ENCODE measurements at regions not wholly inside any gene's neighbourhood (a gene's known extent, or its start where the extent isn't known, plus 50 kb on each side); places are given as distances from the start of the nearest gene placed in this dataset.

GRCh38 chr5:117414926-117415325 lies 840.3 kb upstream of the SEMA6A start:
- Histone ChIP-seq H2AFZ (ENCODE audit: low read depth, low read length) (peak overlapping the region; percentile 18), H3K4me2 (ENCODE audit: insufficient read depth, low read length) (no peak overlapping the region), H3K9me1 (replicated peaks; ENCODE audit: control insufficient read depth, extremely low read depth, insufficient read depth, low read length) (no peaks in the 10 kb centered on the region), H3K4me3 (replicated peaks in 1 of 3; ENCODE audit: insufficient read depth in 1 of 3, low read depth in 1 of 3, low read length in 3 of 3) (no peak overlapping the region), H3K9me3 (replicated peaks; ENCODE audit: control insufficient read depth, insufficient read depth, low read length) (no peaks in the 10 kb centered on the region), H3K36me3 (ENCODE audit: control insufficient read depth in 2 of 2, extremely low read depth in 1 of 2, insufficient read depth in 2 of 2, low read length in 2 of 2) (no peaks in the 10 kb centered on the region), H3K4me1 (ENCODE audit: control insufficient read depth, extremely low read depth, insufficient read depth, low read length) (no peaks in the 10 kb centered on the region), H3K27ac (ENCODE audit: insufficient read depth, low read depth, low read length) (no peak overlapping the region), H3K27me3 (ENCODE audit: control insufficient read depth in 2 of 2, insufficient read depth in 2 of 2, low read length in 2 of 2) (no peaks in the 10 kb centered on the region), H3K79me2 (ENCODE audit: control insufficient read depth, insufficient read depth, low read length) (no peaks in the 10 kb centered on the region), H4K20me1 (replicated peaks; ENCODE audit: control insufficient read depth, extremely low read depth, insufficient read depth, low read length) (no peaks in the 10 kb centered on the region), H3K9ac (replicated peaks; ENCODE audit: extremely low read depth, insufficient read depth, low read length) (no peak overlapping the region)
- dilution Hi-C loops (cut with MboI; ENCODE audit: extremely low pct_ligation_motif_present, low sequenced_read_pairs) = no loop called here
- BruUV-seq (replicated peaks) = no TSS peak
- POLR2A ChIA-PET = no interaction called here
- CTCF ChIA-PET = no interaction called here
- intact Hi-C loops (cut with micrococcal nuclease) = no loop called here
- FAIRE-seq (peak; percentile 18), DNase-seq (ENCODE audit: low read depth, low spot score) (no peak)
- TF ChIP-seq MAX (IDR thresholded peaks at IDR 0.05; ENCODE audit: insufficient read depth, insufficient read length) (no peak), CTCF (IDR thresholded peaks at IDR 0.05; ENCODE audit: extremely low read depth in 1 of 2, insufficient read depth in 1 of 2, low read depth in 1 of 2, low read length in 2 of 2) (no peak), POLR2AphosphoS5 (IDR thresholded peaks at IDR 0.05; ENCODE audit: insufficient read depth, low read depth, low read length) (no peak), EZH2 (IDR thresholded peaks at IDR 0.05; ENCODE audit: borderline replicate concordance, low read depth, low read length, severe bottlenecking) (no peak), MYC (IDR thresholded peaks at IDR 0.05; ENCODE audit: low read depth, low read length) (no peak), GATA2 (IDR thresholded peaks at IDR 0.05; ENCODE audit: insufficient read depth, insufficient read length, low read depth, low read length) (peak; percentile 57), FOS (IDR thresholded peaks at IDR 0.05; ENCODE audit: borderline replicate concordance, insufficient read depth, low read length) (no peak)
